Naive B cell (primary cell): ENCODE measurements at regions not wholly inside any gene's neighbourhood (a gene's known extent, or its start where the extent isn't known, plus 50 kb on each side); places are given as distances from the start of the nearest gene placed in this dataset.

Source experiments
- ATAC-seq, 2 donors: fragments of 150-1000 bp; cut with Tn5 transposase; 2 replicates each; pipeline ENCODE4 v1.10.0; 2021; ENCODE audit warnings: low read depth in 2 of 2, mild to moderate bottlenecking in 2 of 2, moderate library complexity in 2 of 2
- DNase-seq: peaks from one replicate; pipeline ENCODE4 v3.0.0; 2022
- H3K27ac Mint-ChIP-seq, 6 donors: one replicate each; pipeline ENCODE4 v1.8.0; 2020 to 2022; ENCODE audit warnings: mild to moderate bottlenecking in 6 of 6, mixed read lengths in 6 of 6, moderate library complexity in 5 of 6, inconsistent platforms in 2 of 6
- H3K27me3 Mint-ChIP-seq, 3 donors: one replicate each; pipeline ENCODE4 v1.8.0; 2021 to 2022; ENCODE audit warnings: mixed read lengths in 3 of 3, mild to moderate bottlenecking in 1 of 3
- H3K36me3 Mint-ChIP-seq, 2 donors: one replicate each; pipeline ENCODE4 v1.8.0; 2020 to 2022; ENCODE audit warnings: mixed read lengths in 2 of 2, inconsistent platforms in 1 of 2, mild to moderate bottlenecking in 1 of 2
- H3K4me1 Mint-ChIP-seq, 3 donors: one replicate each; pipeline ENCODE4 v1.8.0; 2020 to 2022; ENCODE audit warnings: mixed read lengths in 3 of 3, inconsistent platforms in 1 of 3, mild to moderate bottlenecking in 1 of 3, moderate library complexity in 1 of 3
- H3K4me3 Mint-ChIP-seq, 8 donors: one replicate each; pipeline ENCODE4 v1.8.0; 2020 to 2022; ENCODE audit warnings: mild to moderate bottlenecking in 8 of 8, mixed read lengths in 8 of 8, moderate library complexity in 8 of 8, inconsistent platforms in 2 of 8
- H3K9me3 Mint-ChIP-seq, 7 donors: one replicate each; pipeline ENCODE4 v1.8.0; 2020 to 2022; ENCODE audit warnings: mixed read lengths in 7 of 7, mild to moderate bottlenecking in 5 of 7, inconsistent platforms in 2 of 7, moderate library complexity in 1 of 7

DNA sequence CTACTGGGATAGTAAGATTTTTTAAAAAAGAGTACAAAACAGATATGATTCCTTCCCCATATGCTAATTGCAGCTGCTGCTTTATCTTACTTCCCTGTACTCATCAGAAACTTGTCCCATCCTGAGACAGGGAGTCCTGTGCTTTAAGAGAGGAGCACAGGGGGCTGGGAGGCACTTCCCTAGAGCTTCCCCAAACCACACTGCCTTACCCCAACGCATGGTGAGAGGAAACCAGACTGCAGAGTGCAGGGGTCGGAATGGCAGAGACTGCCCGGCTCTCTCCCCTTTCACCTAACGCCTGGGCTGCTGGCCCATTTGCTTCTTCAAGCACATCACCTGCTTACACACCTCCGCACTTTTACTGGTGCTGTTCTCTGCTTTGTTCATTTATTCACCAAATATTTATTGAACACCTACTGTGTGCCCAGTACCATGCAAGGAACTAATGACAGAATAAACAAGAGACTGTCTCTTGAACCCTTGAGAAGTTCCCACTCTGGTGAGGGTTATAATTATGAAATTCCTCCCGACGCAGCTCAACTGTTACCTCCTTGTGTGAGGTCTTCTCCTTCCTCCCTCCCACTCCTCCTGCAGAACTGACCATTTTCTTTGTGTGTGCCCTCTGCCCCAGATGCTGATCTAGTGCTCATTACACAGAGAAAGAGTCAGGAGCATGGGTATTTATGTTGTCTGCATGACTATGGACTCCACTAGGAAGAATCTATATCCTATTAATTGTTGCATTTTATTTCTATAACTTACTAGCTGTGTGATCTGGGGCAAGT is 289.7 kb downstream of the TCF7L2 start:
- no peaks in the 10 kb centered on the region for H3K36me3 Mint-ChIP-seq
- DNase-seq (no peak), ATAC-seq (no peak)
- peaks cover 0 to 4% (median 0%) of the 10 kb centered on the region in 7 donors for H3K9me3 Mint-ChIP-seq
- no peak overlapping the region for H3K27ac Mint-ChIP-seq
- H3K27me3 Mint-ChIP-seq: peaks cover 0 to 11% (median 9%) of the 10 kb centered on the region in 3 donors
- H3K4me3 Mint-ChIP-seq: no peak overlapping the region
- no peaks in the 10 kb centered on the region for H3K4me1 Mint-ChIP-seq

GRCh38 chr10:113240736-113241135 is 290.7 kb downstream of the TCF7L2 start:
- Mint-ChIP-seq H3K36me3 (no peaks in the 10 kb centered on the region), H3K4me1 (no peaks in the 10 kb centered on the region), H3K27ac (no peak overlapping the region)

DNA sequence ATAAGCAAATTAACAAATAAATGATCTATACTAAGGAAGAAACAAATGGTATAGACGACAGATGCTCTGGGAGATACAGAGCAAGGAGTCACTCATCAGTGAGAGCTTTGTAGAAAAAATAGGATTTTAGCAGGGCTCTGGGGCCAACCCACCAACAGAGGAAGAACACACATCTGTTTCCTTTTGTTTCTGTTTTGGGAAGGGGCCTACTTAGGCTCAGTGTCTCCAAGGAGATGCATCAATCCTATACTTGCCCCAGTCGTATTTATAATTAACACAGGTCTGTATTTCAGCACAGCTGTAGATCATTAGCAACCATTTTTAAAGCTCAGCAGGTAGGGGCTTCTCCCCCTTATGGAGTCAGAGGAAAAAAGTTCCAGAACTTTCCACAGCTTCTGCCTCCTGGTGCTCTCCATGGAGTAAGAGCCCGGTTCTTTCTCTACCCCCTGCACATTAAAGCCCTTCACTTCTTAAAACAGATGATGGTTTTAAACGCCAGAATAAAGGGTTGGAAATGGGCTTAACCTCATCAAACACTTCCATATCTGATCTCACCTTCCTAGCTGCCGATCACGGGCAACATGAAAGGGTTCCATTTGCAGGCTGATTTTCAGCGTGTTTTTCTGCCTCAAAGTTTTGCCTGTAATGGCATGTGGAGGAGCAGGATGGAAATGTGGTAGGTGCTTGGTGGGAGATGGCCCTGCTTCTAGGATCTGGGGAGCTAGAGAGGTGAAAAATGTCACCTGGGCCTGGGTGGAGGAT is 291.7 kb downstream of the TCF7L2 start:
- Mint-ChIP-seq H3K27ac (no peak overlapping the region), H3K4me3 (no peak overlapping the region), H3K36me3 (no peaks in the 10 kb centered on the region), H3K27me3 (peaks cover 0 to 11% (median 9%) of the 10 kb centered on the region in 3 donors), H3K9me3 (no peaks in the 10 kb centered on the region), H3K4me1 (no peaks in the 10 kb centered on the region)
- ATAC-seq (no peak), DNase-seq (no peak)

More at GRCh38 chr10:113240736-113241135, 290.7 kb downstream of the TCF7L2 start:
- peaks cover 0 to 11% (median 9%) of the 10 kb centered on the region in 3 donors for H3K27me3 Mint-ChIP-seq
- H3K9me3 Mint-ChIP-seq: peaks cover 0 to 2% (median 0%) of the 10 kb centered on the region in 7 donors
- no peak for ATAC-seq
- H3K4me3 Mint-ChIP-seq: no peak overlapping the region
- DNase-seq: no peak

DNA sequence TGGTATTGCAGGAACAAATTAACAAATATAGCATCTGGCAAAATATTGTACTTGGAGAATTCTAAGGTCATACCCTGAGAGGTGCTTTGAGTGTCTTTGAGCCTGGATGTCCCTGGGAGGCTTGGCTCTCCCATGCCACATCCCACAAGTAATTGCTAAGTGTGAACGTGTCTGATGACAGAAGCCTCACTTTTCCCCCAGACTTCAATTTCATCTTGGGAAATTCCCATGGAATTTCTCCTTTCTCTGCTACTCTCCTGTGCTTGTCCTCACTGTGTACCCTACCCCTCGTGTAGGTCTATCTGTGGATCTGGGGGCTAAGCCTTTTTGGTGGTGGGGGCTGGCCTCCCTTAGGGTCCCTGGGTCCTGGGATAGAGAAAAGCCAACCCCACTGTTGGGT is 293.3 kb downstream of the TCF7L2 start:
- Mint-ChIP-seq H3K9me3 (no peaks in the 10 kb centered on the region), H3K4me3 (no peak overlapping the region), H3K36me3 (no peaks in the 10 kb centered on the region), H3K27me3 (peaks cover 0 to 11% (median 9%) of the 10 kb centered on the region in 3 donors), H3K4me1 (no peaks in the 10 kb centered on the region), H3K27ac (peak overlapping the region in 1 of 6 donors; percentile 50)
- DNase-seq (no peak), ATAC-seq (no peak)

DNA sequence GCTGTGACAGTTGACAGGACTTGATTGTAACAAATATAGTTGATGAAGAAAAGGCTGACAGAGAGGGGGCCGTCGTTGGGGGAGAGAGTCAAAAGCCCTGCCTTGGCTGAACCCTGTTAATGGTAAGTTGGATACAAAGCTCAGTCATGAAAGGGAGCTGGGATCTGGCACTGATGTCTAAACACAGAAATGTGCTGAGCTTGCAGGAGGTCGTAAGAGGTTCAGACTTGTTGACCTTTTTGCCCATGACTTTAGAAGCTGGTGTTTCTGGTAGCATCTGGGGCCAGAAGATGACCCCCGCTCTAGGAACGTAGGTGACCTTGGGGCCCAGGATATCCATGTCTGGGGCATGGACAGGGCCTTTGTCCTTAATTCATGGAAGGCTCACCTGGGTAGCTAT is 294.7 kb downstream of the TCF7L2 start:
- no peaks in the 10 kb centered on the region for H3K36me3 Mint-ChIP-seq

DNA sequence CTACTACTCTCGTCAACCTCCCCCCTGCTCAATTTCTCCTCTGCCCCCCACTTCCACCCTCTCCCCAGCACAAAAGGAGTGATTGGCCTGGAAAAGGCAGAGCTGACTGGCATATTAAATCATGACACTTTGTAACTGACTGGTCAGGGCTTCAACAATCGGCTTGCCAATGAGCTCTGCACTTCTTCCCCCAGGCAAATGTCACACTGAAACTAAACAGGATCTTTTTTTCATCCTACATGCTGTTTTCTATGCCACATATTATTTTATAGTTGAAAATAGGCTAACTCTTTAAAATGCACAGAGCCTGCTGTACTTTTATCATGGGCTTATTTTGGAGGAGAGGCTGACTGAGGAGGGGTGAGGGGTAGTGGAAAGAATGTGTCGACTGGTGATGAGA is 295.2 kb downstream of the TCF7L2 start:
- Mint-ChIP-seq H3K27ac (no peak overlapping the region), H3K27me3 (peaks cover 0 to 11% (median 5%) of the 10 kb centered on the region in 3 donors), H3K36me3 (no peaks in the 10 kb centered on the region), H3K4me3 (no peak overlapping the region), H3K9me3 (no peaks in the 10 kb centered on the region), H3K4me1 (no peaks in the 10 kb centered on the region)
- no peak for ATAC-seq
- no peak for DNase-seq

More for the DNA sequence above, 294.7 kb downstream of the TCF7L2 start:
- Mint-ChIP-seq H3K27me3 (peaks cover 0 to 11% (median 9%) of the 10 kb centered on the region in 3 donors), H3K27ac (no peak overlapping the region), H3K9me3 (no peaks in the 10 kb centered on the region), H3K4me1 (no peaks in the 10 kb centered on the region), H3K4me3 (no peak overlapping the region)
- ATAC-seq (no peak), DNase-seq (no peak)

GRCh38 chr10:113247050-113247449 is 297.0 kb downstream of the TCF7L2 start:
- no peaks in the 10 kb centered on the region for H3K9me3 Mint-ChIP-seq
- no peaks in the 10 kb centered on the region for H3K36me3 Mint-ChIP-seq
- H3K27ac Mint-ChIP-seq: no peak overlapping the region
- H3K4me1 Mint-ChIP-seq: no peaks in the 10 kb centered on the region
- H3K27me3 Mint-ChIP-seq: peaks cover 0 to 11% (median 0%) of the 10 kb centered on the region in 3 donors
- ATAC-seq (no peak), DNase-seq (no peak)
- H3K4me3 Mint-ChIP-seq: no peak overlapping the region

DNA sequence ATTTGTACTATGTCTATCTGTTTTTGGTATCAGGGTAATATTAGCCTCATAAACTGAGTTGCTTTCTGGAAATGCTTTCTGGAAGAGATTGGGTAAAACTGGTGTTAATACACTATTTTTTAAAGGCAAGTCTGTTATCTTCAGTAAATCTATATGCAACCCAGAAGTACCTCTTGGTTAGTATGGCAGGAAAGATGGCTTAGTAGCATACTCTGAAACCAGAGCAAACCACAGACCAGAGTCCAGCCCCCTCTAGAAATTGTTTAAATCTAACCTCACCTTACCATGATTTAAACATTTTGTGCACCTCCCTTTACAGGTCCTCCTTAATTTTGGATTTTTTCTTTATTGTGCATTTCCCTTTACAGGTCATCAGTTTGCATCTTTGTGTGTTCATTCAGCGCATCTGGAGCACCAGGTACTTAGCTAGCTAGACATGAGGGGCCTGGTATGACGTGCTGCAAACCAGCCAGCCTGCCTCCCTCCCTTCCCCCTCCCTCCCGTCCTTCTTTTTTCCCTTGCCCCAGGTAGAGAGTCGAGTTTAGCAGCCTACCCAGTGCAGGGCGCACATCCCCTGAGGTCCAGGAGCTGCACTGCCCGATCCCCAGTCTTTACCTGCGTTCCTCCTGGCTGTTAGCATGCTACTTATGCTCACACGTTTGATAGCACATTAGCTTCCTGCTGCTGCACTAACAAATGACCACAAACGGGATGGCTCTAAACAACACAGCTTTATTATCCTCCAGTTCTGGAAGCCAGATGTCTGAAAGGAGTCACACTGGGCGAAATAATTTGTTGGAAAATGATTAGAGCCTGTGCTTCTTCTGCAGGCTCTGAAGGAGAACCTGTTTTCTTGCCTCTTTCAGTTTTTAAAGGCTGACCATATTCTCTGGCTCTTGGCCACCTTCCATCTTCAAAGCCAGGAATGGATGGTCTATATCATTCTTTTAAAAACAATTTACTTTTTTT is 299.9 kb upstream of the HABP2 start:
- no peak overlapping the region for H3K27ac Mint-ChIP-seq

DNA sequence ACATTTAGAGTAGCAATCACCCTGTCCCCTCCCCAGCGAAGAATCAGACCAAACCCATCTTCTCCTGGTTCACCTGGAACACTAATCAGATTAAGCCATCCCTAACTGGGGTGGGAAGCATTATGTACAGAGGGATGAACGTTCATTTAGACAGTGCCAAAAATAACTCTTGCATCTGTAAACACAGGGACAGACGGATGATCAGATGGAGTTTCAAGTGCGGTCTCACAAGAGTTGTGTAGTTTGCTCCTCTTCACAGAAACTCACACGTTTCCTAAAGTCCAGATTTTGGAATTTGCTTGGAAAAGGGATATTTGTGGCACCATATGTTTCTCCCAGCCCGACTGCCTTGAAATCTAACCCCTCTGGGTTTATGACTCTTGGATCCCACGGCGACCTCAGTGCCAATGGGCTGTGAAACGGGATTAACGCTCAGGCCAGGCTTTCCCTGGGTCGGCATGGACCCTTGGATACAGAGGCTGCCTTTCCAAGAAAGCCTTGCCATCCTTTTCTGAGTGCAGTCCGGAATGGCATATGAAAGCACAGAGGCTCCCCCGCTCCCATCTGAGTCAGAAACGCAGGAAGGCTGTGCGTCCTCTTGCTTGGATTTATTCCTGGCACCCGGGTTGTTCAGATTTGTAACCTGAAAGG is 293.2 kb upstream of the HABP2 start:
- peaks cover 3 to 7% (median 6%) of the 10 kb centered on the region in 3 donors for H3K4me1 Mint-ChIP-seq
- no peaks in the 10 kb centered on the region for H3K9me3 Mint-ChIP-seq
- DNase-seq (no peak), ATAC-seq (no peak)
- H3K4me3 Mint-ChIP-seq: no peak overlapping the region
- H3K27me3 Mint-ChIP-seq: peaks cover 6 to 26% (median 22%) of the 10 kb centered on the region in 3 donors
- H3K27ac Mint-ChIP-seq: no peak overlapping the region
- H3K36me3 Mint-ChIP-seq: no peaks in the 10 kb centered on the region

More for the DNA sequence above, 299.9 kb upstream of the HABP2 start:
- no peak for ATAC-seq
- no peaks in the 10 kb centered on the region for H3K4me1 Mint-ChIP-seq
- H3K27me3 Mint-ChIP-seq: no peaks in the 10 kb centered on the region
- H3K4me3 Mint-ChIP-seq: no peak overlapping the region
- no peaks in the 10 kb centered on the region for H3K36me3 Mint-ChIP-seq
- no peaks in the 10 kb centered on the region for H3K9me3 Mint-ChIP-seq
- DNase-seq: no peak

- peak; percentile 8 for DNase-seq
- H3K9me3 Mint-ChIP-seq: no peaks in the 10 kb centered on the region
- no peaks in the 10 kb centered on the region for H3K36me3 Mint-ChIP-seq
- H3K27ac Mint-ChIP-seq: peak overlapping the region in 1 of 6 donors; percentile 1
- H3K4me3 Mint-ChIP-seq: peak overlapping the region in 1 of 8 donors; percentile 1
- H3K4me1 Mint-ChIP-seq: peaks cover 3 to 7% (median 6%) of the 10 kb centered on the region in 3 donors
- peaks cover 6 to 29% (median 24%) of the 10 kb centered on the region in 3 donors for H3K27me3 Mint-ChIP-seq
- ATAC-seq: peak; percentile 52 to 56
Observed at GRCh38 chr10:113261161-113261560, 291.7 kb upstream of the HABP2 start.

GRCh38 chr10:113261611-113262091 is 291.2 kb upstream of the HABP2 start:
- Mint-ChIP-seq H3K27me3 (peaks cover 6 to 29% (median 29%) of the 10 kb centered on the region in 3 donors), H3K36me3 (no peaks in the 10 kb centered on the region), H3K9me3 (no peaks in the 10 kb centered on the region), H3K27ac (no peak overlapping the region), H3K4me3 (peak overlapping the region in 1 of 8 donors; percentile 1), H3K4me1 (peaks cover 3 to 7% (median 6%) of the 10 kb centered on the region in 3 donors)
- DNase-seq (no peak), ATAC-seq (no peak)

- DNase-seq (no peak), ATAC-seq (no peak)
- peaks cover 6 to 35% (median 30%) of the 10 kb centered on the region in 3 donors for H3K27me3 Mint-ChIP-seq
- no peak overlapping the region for H3K27ac Mint-ChIP-seq
- H3K36me3 Mint-ChIP-seq: no peaks in the 10 kb centered on the region
- no peak overlapping the region for H3K4me3 Mint-ChIP-seq
- H3K9me3 Mint-ChIP-seq: no peaks in the 10 kb centered on the region
- H3K4me1 Mint-ChIP-seq: peaks cover 3 to 7% (median 6%) of the 10 kb centered on the region in 3 donors
Observed at GRCh38 chr10:113263056-113263455, 289.8 kb upstream of the HABP2 start.
